HG02884 (cell line): ENCODE measurements at regions not wholly inside any gene's neighbourhood (a gene's known extent, or its start where the extent isn't known, plus 50 kb on each side); places are given as distances from the start of the nearest gene placed in this dataset.
"Not testable (repeated sequence)": the region's sequence is repeated elsewhere in the genome, so short reads cannot be mapped to it uniquely, and the experiment has no call there.

Source experiments
- ATAC-seq: cut with Tn5 transposase; IDR thresholded peaks from one replicate; pipeline ENCODE4 v1.9.1; 2021; ENCODE audit warnings: mild to moderate bottlenecking, moderate library complexity; ENCODE audit not compliant: unreplicated experiment

- no peak for ATAC-seq
Measured at GRCh38 chr4:157701695-157701994, 471.2 kb downstream of the GASK1B start.

GRCh38 chr4:157700898-157701694 is 471.7 kb downstream of the GASK1B start:
- no peak for ATAC-seq

DNA sequence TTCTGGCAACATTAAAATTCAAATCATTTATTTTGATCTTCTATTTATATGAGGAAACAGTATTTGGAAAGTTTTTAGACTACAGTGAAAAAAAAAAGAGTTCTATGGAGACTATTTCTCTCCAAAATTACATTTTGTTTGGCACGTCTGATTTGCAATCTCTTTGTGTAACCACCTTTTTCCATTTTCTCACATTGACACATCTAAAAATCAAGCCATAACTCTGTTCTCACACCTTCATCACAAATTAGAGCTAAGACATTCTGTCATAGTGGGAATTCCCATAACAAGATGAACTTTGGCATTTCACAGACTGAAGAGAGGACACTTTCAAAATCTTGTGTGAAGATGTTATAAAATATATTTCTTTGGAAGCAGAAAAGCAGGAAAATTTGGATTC is 468.9 kb downstream of the GRIA2 start:
- ATAC-seq = no peak

- ATAC-seq = no peak
Measured at GRCh38 chr4:157687971-157688370, 467.4 kb downstream of the GRIA2 start.

DNA sequence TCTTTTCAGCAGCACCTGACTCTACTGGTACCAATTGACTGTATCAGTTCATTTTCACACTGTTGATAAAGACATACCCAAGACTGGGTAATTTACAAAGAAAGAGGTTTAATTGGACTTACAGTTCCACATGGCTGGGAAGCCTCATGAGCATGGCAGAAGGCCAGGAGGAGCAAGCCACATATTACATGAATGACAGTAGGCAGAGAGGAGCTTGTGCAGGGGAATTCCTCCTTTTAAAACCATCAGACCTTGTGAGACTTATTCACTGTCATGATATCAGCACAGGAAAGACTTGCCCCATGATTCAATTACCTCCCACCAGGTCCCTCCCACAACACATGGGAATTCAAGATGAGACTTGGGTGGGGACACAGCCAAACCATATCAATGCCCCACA is 458.8 kb downstream of the GRIA2 start:
- not testable (repeated sequence) for ATAC-seq

DNA sequence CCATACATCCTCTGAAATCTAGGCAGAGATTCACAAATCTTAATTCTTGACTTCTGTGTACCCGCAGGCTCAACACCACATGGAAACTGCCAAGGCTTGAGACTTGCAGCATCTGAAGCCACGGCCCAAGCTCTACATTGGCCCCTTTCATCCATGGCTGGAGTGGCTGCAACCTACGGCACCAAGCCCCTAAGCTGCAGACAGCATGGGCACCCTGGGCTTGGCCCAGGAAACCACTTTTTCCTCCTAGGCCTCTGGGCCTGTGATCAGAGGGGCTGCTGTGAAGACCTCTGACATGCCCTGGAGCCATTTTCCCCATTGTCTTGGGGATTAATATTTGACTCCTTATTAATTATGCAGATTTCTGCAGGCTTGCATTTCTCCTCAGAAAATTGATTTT is 457.9 kb downstream of the GRIA2 start:
- ATAC-seq = no peak

- no peak for ATAC-seq
Measured at GRCh38 chr4:157674699-157675098, 454.2 kb downstream of the GRIA2 start.

- ATAC-seq = no peak
Measured at GRCh38 chr4:157667836-157668235, 447.3 kb downstream of the GRIA2 start.

- ATAC-seq = no peak
Measured at GRCh38 chr4:157664726-157665125, 444.2 kb downstream of the GRIA2 start.

DNA sequence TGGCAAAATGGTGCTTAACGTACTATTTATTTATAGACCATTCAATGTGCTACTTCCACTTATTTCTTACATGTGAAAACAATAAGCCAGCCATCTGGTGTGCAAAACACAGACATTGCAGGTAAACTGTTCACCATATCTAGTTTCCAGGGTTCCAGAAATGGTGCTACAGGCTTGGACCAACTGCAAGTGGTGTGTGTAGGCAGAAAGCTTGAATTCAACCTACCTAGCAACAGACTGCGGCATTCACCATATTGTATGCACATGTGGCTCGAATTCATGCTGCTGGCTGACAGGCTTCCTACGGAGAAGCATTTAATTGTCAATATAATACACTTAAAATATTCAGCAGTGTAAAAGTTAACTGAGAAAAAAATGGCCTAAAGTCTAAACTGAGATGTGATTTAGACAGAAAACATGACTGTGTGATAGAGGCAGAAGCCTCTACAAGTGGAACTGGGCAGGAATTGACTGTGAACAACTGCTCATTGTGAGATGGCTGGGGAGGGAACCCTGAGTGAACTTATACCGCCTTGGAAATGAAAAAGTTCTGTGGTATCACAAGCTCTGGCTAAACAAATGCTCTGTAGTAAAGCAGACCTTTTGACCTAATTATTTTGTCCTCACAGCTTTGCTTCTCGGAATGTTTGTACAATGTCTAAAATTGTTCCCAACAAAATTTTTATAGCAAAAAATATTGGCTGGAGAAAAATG is 434.7 kb downstream of the GRIA2 start:
- no peak for ATAC-seq

- ATAC-seq = no peak
Measured at GRCh38 chr4:157643257-157643656, 422.7 kb downstream of the GRIA2 start.

- no peak for ATAC-seq
Measured at GRCh38 chr4:157634057-157634456, 413.5 kb downstream of the GRIA2 start.

DNA sequence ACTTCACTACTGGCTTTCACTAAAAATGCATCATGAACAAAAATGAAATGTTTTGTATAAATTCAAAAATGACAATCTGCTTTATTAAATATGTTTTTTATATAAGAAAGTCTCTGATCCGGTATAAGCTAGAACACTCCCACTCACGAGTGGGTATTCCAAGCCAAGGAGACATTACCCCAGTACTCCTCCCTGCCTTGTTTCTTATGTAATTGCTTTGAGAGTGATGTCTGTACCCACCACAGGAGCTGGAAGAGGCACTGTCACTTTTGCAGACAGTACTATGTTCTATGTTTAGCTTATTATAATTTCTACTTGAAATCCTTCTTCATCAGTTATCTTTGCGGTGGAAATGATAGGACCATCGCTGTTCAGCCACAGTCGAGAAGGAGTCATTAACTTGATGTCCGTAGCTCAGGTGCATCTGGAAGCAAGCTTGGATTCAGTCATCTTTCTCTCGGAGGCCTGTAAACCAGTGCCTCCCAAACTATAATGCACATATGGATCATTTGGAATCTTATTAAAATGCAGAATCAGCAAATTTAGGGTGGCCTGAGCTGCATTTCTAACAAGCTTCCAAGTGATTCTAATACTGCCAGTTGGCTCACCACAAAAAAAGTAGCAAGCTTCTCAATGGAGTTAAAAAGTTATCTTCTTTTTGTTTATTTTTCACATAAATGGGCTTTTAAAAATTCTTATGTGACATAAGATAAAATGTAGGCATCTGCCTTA is 396.4 kb downstream of the GRIA2 start:
- no peak for ATAC-seq

DNA sequence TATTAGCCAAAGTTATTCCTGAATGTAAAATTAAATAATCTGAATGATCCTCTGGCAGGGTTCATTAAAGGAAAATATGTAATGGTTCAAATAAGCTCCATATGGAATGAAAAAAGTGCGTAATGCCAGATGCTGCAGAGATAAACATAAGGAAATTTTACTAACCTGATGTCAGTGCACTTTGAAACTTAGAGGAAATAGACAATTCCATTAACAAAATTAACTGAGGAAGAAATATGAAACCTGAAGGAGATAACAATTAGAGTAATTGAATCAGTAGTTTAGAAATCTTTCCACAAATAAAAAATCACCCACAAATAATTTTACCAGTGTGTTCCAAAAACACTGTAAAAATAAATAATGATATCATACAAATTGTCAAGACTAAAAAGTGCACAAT is 387.5 kb downstream of the GRIA2 start:
- ATAC-seq = no peak

- ATAC-seq = no peak
Measured at GRCh38 chr4:157600583-157600982, 380.1 kb downstream of the GRIA2 start.

DNA sequence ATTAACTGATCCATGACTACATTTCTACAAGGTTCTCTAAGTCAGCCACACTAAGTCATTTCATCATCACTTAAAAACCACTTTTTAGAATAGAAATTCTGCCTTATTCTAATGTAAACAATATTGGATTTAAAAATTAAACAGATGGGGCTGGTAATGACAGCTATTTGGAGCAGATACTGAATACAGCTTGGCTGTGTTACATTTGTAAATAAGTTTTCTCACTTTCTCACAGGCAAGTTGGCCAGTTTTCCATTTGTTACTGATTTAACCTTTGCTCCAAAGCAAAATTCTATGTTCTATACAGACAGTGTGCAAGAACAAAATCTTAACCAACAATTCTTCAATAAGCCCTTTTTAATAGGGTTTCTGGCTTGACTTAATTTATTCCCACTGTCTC is 370.7 kb downstream of the GRIA2 start:
- no peak for ATAC-seq

GRCh38 chr4:157590679-157591078 is 370.2 kb downstream of the GRIA2 start:
- ATAC-seq = no peak

- no peak for ATAC-seq
Measured at GRCh38 chr4:157587681-157588423, 367.3 kb downstream of the GRIA2 start.

DNA sequence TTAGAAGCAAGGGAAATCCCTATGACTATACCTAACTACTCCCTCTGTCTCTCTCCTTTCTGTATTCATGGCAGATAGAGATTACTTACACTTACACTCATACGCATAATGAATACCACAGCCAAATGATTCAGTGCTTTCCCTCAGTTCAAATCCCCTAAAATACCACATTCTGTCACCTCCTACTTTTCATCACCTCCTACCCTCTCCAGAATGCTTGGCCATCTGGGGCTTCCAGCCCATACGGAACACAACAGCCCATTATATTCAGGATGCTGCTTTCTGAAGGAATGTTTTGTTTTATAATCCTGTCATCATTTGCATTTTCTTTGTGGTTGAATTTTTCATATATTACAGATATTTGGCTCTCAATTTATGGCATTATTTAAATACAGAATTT is 361.6 kb downstream of the GRIA2 start:
- ATAC-seq = no peak

- ATAC-seq = no peak
Measured at GRCh38 chr4:157576671-157577217, 356.2 kb downstream of the GRIA2 start.

GRCh38 chr4:157575339-157575738 is 354.8 kb downstream of the GRIA2 start:
- no peak for ATAC-seq
